NCI-H526 (cell line): ENCODE measurements at regions not wholly inside any gene's neighbourhood (a gene's known extent, or its start where the extent isn't known, plus 50 kb on each side); places are given as distances from the start of the nearest gene placed in this dataset.
"Not testable (repeated sequence)": the region's sequence is repeated elsewhere in the genome, so short reads cannot be mapped to it uniquely, and the experiment has no call there.

Experiments
- DNase-seq, 2 experiments: peaks; one replicate each; lab custom pipeline; 2025; lab: John Stamatoyannopoulos, UW

DNA sequence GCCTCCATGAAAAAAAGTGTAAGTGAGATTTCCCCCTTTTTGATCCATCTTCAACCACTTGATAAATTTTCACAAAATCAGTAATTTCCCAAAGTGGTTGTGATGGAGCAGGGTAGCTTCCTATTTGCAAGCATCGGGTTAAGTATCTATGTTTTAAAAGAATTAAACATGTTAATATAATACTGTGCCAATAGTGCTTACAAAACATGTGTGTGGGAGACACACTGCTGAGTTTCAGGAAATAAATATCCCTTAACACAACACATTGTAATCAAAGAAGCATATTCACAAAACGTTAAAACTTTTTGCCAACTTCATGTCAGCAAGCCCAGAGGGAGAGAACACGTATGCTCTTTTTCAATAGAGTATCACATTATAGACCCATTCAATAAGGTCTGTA is 526.9 kb downstream of the TTLL7 start:
- not testable (repeated sequence) for DNase-seq

DNA sequence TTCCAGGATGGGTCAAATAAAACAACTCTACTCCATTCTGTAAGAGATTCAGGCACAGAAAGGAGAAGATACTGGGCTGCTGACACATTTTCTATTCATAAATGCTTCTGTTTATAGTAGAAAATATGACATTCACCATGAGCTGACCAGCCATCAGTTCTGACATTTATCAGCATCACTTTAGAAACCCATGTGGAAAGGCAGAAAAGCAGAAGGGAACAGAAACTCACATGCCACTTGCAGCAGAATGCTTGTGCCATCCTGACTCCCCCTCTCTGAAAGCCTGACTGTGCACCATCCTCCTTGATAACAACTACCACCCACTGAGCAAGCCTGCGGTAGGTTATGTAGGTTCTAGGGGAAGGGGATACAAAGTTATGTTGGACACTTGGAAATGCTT is 527.7 kb downstream of the TTLL7 start:
- not testable (repeated sequence) for DNase-seq

DNA sequence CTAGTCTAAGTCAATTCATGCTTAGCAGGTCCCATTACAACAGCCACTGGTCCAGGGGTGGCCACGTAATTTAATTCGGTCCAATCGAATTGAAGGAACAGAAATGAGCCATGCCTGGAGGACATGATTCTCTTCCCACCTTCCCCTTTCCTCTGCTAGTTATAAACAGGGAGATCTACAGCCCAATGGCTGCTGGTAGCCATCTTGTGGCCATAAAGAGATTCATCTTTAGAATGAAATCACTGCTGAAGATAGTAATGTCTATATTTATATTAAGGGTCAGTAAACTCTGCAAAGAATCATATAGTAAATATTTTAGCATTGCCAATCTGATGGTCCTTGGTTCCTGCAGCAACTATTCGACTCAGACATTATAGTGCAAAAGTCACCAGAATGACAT is 530.6 kb downstream of the TTLL7 start:
- peak in 1 of 2 experiments; percentile 6 for DNase-seq

DNA sequence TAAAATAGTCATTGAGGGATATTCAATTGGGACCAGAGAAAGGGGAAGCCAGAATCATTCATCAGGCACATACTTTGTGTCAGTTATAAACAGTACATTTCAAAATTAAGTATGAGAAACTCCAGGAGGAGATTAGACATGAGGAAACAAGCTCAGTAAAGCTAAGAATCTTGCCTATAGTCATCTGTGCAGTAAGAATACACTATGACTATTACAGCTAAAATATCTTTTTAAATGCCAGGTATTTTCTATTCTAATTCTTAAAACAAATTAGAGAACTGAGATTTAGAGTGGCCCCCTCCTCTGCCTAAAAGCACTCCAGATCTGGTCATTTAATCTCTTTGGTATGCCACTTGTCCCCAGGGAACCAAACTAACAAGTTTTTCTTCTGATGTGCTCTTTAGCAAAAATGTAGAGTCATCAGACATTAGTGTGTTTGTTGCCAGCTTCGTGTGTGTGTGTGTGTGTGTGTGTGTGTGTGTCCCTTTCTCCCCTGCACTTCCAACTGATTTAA is 541.1 kb downstream of the TTLL7 start:
- DNase-seq, result not testable (repeated sequence)

DNA sequence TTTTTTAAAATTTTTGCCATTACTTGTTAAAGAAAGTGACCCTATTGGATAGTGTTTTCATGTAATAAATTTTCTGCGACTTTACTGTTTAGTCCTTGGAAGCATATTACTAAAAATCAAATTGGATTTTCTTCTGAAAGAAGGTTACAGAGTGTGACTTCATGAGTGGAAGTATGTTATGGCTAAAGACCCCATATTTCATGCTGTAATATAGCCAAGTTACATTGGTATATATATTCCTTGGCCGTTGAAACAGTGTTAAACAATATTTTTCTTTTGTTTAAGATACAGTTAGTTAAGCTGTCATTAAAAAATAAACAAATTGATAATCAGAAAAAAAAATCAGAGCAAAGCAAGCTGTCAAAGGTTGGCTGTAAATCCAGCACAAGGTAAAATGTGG is 541.7 kb downstream of the TTLL7 start:
- DNase-seq, result not testable (repeated sequence)

DNA sequence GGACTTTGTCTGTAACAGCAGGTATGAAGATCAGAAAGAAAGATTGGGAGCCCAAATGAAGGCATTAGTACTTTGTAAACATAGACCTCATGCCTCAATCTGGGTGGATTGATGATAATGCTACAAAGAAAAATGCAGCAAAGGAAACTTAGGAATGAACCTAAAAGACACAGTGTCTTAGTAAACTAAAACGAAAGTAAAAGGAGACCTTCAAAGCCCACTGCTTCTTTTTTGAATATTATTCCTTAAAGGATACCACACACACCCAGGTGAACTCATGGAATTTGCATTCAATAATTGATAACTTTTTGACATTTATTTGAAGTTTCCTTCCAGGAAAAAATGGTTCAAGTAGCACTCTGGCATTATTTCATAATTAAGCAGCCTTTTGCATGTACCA is 543.2 kb downstream of the TTLL7 start:
- not testable (repeated sequence) for DNase-seq

DNA sequence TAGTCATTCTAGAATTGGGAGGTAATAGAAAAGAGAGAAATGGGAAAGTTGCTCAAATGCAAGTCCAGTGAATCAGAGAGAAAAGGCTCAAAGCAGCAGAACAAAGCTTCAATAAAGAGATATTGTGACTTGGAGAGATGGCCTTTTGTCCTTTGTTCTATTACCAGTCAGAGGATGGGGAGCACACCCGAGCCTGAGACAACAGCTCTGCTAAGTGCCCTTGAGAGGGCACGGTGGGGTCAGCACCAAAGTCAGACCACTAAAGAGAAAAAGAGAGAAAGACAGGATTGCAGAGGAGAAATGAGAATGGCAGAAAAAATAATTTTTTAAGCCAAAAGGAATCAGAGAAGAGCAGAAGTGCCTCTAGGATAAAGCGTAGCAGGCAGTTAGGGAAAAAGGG is 553.1 kb downstream of the TTLL7 start:
- not testable (repeated sequence) for DNase-seq

DNA sequence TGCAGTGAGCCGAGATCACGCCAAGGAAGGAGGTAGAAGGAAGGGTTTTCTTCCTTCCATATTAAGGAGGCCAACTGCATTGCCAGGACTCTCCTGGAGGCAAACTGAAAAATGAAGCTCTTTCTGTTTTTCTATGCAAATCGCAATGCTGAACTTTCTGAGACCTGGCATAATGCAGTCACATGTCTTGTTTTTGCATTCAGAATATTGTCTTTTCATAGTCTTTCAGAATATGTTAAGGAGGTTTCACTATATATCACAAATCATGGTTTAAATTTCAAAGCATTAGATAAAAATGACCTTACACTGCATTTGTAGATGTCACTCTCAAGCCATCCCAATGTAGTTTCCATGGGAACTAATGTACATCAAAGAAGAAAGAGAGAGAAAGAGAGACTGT is 556.5 kb downstream of the TTLL7 start:
- DNase-seq, result not testable (repeated sequence)

DNA sequence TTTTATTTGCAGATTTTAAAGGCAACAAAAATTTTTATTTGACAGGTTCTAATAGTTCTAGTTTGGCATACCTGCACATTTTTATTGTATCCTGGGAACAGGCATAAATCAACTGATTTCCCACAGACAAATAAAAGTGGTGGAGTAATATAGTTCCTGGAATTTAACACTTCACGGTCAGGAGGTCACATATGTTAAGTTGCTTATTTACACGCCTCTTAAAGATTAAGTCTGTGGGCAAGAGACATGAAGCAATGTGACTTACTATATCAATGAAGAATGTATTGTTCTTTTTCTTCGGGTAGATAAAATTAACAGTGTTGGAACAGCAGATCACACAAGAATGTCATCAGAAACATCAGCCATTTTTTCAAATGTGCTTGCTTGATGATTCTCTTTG is 558.3 kb downstream of the TTLL7 start:
- DNase-seq, result not testable (repeated sequence)

DNA sequence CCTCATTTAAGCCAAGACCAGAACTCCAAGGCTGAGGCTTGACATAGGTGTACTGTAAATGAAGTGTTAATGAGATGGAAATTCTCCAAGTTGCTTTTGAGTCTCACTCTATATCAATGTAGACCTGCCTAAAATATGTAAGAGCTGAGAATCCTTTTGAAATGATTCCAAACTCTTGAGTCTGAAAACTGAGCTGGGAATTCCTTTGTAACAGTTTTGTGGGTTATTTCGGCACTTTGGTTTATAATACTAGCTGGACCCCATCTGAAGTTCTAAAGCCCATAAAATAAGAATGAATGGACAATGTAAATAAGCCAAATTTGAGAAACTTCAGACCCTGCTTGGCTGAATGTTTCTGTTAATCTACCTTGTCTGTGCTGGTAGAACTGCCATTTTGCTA is 558.9 kb downstream of the TTLL7 start:
- not testable (repeated sequence) for DNase-seq

DNA sequence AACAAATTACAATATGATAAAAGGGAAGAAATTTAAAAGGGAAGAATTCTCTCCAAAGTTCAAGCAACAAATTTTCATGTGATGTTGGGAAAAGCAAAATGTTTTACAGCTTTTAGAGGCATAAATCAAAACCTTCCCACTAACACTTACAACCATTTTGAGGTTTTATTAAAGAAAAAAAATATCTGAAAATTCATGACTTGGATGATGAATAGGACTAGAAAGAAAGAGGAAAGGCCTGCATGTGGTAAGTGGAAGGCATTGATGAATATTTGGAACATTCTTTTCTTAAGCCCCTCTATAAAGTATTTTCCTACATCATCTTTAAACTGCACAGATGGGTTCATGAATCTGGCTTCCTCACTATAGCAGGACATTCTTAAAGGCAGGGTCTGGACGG is 560.6 kb downstream of the TTLL7 start:
- DNase-seq, result not testable (repeated sequence)

DNA sequence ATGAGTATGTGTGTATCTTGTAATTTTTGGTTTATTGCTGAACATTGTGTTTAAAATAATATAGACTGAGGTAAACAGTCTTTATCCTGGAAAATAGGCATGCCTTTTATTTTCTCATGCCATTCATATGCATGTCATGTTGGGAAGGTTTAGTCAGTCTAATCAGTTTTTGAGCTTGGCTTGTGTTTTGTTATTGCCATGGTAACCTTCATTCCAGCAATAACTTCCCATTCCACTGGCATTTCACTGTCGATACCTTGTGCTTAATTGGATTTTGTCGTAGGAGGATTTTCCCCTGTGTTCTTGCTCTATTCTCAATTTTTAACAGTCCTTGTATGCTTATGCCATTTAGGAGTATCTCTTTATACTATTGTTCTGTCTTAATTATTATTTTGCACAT is 563.6 kb downstream of the TTLL7 start:
- DNase-seq, result not testable (repeated sequence)

DNA sequence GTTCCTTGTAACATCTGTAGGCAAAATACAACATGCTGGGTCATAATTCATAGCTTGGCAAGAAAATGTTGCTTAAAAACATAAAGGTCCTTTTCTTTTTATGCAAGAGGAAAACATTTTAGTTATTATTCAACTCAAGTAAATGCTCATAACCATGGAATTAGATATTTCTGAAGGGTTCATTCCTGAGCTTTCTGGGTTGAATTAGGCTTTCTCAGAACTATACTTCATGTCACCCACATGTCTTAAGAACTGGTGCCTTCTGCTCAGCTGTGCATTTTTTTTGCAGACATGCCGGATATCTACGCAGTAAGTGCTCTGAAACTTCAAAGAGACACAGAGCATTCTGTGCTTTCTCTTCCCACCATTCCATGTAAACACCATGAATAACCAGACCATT is 571.4 kb downstream of the TTLL7 start:
- DNase-seq, result not testable (repeated sequence)

DNA sequence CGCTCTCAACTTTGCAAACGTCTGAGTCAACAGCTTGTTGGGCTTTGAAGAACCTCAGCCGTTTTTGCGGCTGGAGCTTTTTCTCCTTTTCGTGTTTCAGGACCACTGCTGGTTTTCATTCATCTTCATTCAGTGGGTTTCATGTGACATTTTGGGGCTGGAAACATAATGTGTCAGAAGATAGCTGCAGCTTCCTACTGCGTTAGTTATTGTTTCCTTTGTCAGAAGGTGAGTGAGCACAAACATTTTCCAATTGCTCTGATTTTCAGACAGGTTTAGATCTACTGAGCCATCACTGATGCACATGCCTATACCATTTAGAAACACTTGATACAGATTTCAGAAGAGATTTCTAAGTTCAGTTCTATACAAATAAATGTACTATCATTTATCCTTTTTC is 575.5 kb downstream of the TTLL7 start:
- not testable (repeated sequence) for DNase-seq

DNA sequence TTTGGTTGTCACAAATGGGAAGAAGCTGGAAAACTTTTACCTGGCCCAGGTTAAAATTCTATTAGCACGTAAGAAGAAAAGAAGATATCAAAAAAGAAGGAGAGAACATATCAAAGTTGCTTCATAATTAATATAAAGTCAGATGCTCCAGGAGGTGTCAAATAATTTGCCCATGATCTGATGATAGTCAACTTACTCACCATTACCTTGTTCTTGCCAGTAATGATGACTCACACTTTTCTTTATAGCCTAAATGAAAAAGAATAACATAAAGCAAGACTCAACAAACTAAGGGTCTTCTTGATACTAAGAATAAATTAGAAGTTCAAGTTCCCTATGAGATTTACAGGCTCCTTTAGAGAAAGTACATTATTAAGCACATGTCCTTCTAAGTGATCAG is 580.4 kb downstream of the TTLL7 start:
- DNase-seq, result no peak

DNA sequence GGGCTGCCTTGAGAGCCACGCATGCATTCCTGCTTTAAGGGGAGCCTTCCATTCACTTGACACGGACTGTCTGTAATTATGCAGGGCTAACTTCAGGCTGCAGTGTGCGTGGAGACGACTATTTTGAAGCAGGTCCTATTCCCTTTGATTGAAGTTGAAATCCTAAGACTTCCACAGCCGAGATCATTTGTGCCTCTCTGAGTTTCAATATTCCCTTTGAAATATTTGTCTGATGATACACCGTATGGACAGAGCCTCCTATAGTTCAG is 585.2 kb downstream of the TTLL7 start:
- not testable (repeated sequence) for DNase-seq

DNA sequence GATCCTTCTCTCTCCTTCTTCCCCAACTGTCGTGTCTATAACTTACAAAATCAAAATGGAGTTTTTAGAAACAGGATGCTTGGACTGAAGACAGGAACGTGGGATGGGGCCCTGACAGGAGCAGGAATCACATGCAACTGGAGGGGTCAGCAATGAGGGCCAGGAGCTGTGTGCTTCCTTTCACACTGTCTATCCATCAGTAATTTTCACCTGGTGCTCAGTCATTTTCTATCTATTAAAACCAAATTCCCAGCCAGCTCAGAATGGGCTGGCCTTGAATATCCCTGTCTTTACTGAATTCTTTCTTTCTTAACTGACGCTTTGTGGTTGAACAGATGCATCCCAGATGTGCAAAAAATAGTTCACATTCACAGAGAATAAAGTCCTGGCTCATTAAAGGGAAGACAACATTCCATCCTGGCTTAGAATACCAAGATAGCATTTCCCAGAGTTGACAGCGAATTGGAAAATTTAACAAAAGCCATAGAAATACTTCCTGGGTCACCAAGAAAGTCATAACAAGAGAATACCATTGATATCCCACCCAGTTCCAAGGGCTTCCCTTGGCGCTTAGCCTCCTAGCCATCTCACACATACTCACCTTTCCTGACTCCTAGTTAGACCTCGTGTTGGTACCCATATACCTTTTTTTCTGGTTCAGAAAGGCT is 588.1 kb downstream of the TTLL7 start:
- not testable (repeated sequence) for DNase-seq

DNA sequence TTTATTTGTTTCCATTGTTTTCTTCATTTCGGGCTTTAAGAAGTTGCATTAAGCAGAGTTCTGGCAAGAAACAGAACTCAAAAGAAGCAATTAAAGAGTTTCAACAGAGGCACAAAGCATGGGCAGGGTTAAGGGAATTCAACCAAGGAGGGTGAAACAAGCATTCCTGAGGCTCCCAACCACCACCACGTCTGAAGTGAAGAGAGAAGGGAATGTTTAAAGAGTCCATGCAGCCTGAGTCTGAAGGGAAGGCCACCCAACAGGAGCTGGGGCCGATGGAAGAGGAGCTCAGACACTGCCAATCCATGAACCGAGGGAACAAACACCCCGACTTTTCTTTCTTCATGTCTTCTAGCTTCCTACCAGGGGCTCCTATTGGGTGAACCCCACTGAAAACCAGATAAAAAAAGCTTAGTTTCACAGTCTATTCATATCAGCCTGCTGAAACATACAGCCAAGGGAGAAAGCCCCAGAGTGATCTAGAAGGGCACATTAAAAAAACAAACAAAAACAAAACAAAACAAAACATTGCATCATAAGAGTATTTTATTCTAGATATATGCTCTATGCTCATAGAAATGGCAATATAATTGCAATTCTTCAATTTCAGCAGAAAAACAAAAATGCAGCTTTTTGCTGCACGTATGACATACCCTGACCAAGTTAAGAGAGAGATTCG is 592.1 kb downstream of the TTLL7 start:
- DNase-seq, result not testable (repeated sequence)

DNA sequence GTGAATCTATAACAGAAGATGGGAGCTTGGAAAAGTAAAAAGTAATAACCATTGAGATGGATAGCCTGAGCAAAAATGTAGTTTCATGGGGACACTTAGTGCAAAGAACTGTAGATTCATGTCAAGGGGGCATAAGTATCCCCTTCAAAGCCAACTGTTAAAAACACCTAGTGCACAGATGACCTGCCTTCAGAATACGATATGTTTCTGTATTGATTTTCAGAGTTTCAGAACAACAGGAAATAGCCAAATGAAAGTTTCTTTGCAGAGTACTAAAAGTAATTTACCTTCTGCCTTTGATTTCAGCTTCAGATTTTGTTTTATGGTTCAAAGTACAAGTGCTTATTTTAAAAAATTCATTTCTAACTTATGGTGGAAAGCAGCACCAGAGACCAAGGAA is 593.1 kb downstream of the TTLL7 start:
- not testable (repeated sequence) for DNase-seq

DNA sequence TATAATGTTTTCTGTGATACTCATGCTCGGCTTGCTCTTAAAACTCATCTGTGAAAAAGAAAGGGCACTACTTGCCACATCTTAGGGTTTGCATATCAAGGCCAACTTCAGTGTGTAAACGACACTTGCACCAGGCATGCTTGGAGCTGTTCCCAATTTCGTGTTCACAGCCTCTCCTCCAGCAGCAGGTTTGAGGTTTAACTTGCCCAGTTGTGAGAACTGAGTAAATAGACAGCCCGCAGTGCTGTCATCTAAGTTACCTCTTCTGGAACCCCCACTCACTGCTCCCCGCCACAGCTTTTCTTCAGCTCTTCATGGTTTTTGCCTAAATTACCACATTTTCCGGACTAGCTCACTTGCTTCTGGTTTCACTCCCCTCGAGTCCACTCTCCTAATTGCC is 595.4 kb downstream of the TTLL7 start:
- DNase-seq, result not testable (repeated sequence)

DNA sequence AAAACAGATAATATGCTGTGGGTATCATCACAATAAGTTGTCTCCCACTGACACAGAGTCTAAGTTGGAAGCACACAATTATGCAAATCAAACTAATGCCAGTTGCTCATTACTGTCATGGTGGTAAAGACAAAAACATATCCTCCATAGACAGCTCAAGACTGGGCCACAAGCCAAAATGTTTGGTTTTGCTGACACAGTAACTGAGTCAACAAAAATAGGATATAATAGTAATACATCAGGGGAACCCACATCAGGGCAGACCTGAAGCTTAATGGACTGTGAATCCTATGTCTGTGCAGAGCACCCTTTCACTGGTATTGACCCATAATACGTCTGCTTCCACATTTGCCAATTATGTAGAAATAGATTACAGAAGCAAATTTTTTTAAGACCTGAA is 597.8 kb downstream of the TTLL7 start:
- DNase-seq, result peak; percentile 60 to 81

DNA sequence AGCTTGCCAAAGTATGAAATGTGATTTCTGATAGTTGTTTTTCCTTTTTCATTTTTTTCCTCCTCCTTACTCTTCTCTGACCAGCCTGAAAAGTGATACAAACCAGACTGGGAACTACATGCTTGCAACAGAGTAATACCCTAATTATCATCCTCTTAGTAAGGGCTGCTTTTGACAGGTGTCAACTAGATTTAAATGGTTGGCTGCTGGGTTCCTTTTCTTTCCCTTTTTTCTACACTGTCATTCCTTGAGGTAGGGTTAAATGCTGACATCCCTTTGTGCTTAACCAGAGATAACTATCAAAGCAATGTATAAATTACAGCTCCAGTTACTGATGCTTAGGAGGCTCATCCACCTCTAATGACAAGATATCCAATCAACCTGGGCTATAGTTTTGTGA is 598.8 kb downstream of the TTLL7 start:
- DNase-seq, result not testable (repeated sequence)

DNA sequence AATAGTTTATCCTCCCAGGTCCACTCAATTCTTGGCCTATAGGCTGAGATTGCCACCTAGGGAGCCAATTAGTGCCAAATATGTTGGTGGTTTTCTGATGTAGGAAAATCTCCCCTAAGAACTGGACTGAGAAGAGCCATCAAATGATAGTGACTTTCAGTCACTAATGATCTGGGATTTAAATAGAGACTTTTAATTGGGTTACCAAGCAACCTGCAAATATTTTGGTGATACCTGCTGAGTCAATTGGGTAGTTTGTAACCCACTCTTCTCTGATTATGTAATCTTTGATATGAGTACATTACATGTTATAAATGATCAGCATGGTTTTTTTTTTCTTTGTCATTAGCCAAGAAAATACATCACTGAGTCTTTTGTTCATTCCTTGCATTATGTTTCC is 600.8 kb downstream of the TTLL7 start:
- not testable (repeated sequence) for DNase-seq

DNA sequence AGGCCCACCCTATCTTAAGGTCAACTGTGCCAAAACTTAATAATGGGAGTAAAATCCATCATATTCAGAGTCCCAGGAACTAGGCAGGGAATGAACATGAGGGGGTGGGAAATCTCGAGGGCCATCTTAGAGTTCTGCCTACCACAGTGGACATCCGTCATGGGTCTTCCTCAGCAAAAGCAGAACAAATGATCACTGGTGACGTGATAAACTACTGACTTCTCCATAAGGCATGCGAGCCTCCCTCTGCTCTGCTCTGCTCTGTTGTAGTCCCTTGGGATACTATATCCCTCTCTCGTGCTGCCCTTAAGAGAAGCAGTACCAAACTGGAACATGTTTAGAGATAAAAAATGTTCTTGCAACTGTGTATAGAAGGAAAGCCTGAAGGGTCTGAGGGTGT is 603.8 kb downstream of the TTLL7 start:
- not testable (repeated sequence) for DNase-seq
